Neuronal stem cell (in vitro differentiated cells): ENCODE measurements at regions not wholly inside any gene's neighbourhood (a gene's known extent, or its start where the extent isn't known, plus 50 kb on each side); places are given as distances from the start of the nearest gene placed in this dataset.
A peak's percentile ranks its signal among the peaks of the same experiment; 100 is the strongest.

Source experiments
- DNase-seq: peaks from one replicate; pipeline ENCODE4 v3.0.0-alpha.2; 2013; ENCODE audit warnings: low spot score
- H2AFZ ChIP-seq: one replicate; pipeline ENCODE4 v1.6.1; 2013; ENCODE audit warnings: mild to moderate bottlenecking, low read length, inconsistent platforms
- H2AK5ac ChIP-seq: 2 replicates; pipeline ENCODE4 v1.6.1; 2013; ENCODE audit warnings: low read depth, mild to moderate bottlenecking, inconsistent platforms, low read length, moderate library complexity, mixed read lengths
- H2BK120ac ChIP-seq: 2 replicates; pipeline ENCODE4 v1.6.1; 2013; ENCODE audit warnings: low read depth, mild to moderate bottlenecking, inconsistent platforms, low read length, moderate library complexity, mixed read lengths
- H2BK12ac ChIP-seq: one replicate; pipeline ENCODE4 v1.6.1; 2013; ENCODE audit warnings: low read length, inconsistent platforms
- H2BK15ac ChIP-seq: 2 replicates; pipeline ENCODE4 v1.6.1; 2013; ENCODE audit warnings: mild to moderate bottlenecking, low read length, inconsistent platforms, mixed read lengths
- H2BK5ac ChIP-seq: one replicate; pipeline ENCODE4 v1.6.1; 2013; ENCODE audit warnings: inconsistent platforms, mild to moderate bottlenecking, low read length, moderate library complexity
- H3K14ac ChIP-seq: one replicate; pipeline ENCODE4 v1.6.1; 2013; ENCODE audit warnings: low read length, inconsistent platforms
- H3K18ac ChIP-seq: 2 replicates; pipeline ENCODE4 v1.6.1; 2013; ENCODE audit warnings: low read length, inconsistent platforms
- H3K23ac ChIP-seq: 2 replicates; pipeline ENCODE4 v1.6.1; 2013; ENCODE audit warnings: low read depth, mild to moderate bottlenecking, mixed read lengths, low read length, inconsistent platforms; ENCODE audit not compliant: poor library complexity
- H3K27ac ChIP-seq: replicated peaks from 3 replicates; pipeline ENCODE4 v1.5.1; 2013; ENCODE audit warnings: low read length, inconsistent platforms
- H3K27me3 ChIP-seq, 3 experiments: 2 replicates each; pipeline ENCODE4 v1.6.1; 2013; ENCODE audit warnings: low read length in 3 of 3, mild to moderate bottlenecking in 2 of 3, inconsistent platforms in 1 of 3, low read depth in 1 of 3, mixed read lengths in 1 of 3, moderate library complexity in 1 of 3; ENCODE audit not compliant: control insufficient read depth in 3 of 3, insufficient read depth in 3 of 3
- H3K36me3 ChIP-seq, 2 donors: replicated peaks in 1 of 2; 2 replicates each; pipeline ENCODE4 v1.6.1; 2013; ENCODE audit warnings: low read length in 2 of 2; ENCODE audit not compliant: control insufficient read depth in 2 of 2, insufficient read depth in 2 of 2
- H3K4ac ChIP-seq: 2 replicates; pipeline ENCODE4 v1.6.1; 2013; ENCODE audit warnings: inconsistent platforms, mild to moderate bottlenecking, low read length, moderate library complexity
- H3K4me1 ChIP-seq, 2 donors: 1 replicate in 1 of 2; 2 replicates in 1 of 2; pipeline ENCODE4 v1.6.1; 2013; ENCODE audit warnings: low read length in 2 of 2, low read depth in 1 of 2; ENCODE audit not compliant: control insufficient read depth in 2 of 2, insufficient read depth in 1 of 2
- H3K4me2 ChIP-seq: one replicate; pipeline ENCODE4 v1.6.1; 2013; ENCODE audit warnings: mild to moderate bottlenecking, low read length, inconsistent platforms; ENCODE audit not compliant: insufficient read depth, poor library complexity, severe bottlenecking
- H3K4me3 ChIP-seq, 2 donors: 2 replicates each; pipeline ENCODE4 v1.5.1; 2013; ENCODE audit warnings: low read length in 2 of 2, mild to moderate bottlenecking in 2 of 2, inconsistent platforms in 1 of 2, moderate library complexity in 1 of 2
- H3K79me1 ChIP-seq: one replicate; pipeline ENCODE4 v1.6.1; 2013; ENCODE audit warnings: low read depth, mild to moderate bottlenecking, inconsistent platforms, low read length, moderate library complexity
- H3K9ac ChIP-seq: one replicate; pipeline ENCODE4 v1.6.1; 2013; ENCODE audit warnings: mild to moderate bottlenecking, low read depth, low read length, inconsistent platforms; ENCODE audit not compliant: poor library complexity
- H3K9me3 ChIP-seq, 2 donors: replicated peaks in 1 of 2; 2 replicates each; pipeline versions ENCODE3 to v1.6.1; 2013; ENCODE audit warnings: low read length in 2 of 2, mild to moderate bottlenecking in 2 of 2, inconsistent platforms in 1 of 2, low read depth in 1 of 2, mixed read lengths in 1 of 2, moderate library complexity in 1 of 2; ENCODE audit not compliant: control insufficient read depth in 2 of 2, insufficient read depth in 1 of 2
- H4K8ac ChIP-seq: one replicate; pipeline ENCODE4 v1.6.1; 2013; ENCODE audit warnings: low read depth, mild to moderate bottlenecking, inconsistent platforms, low read length, moderate library complexity
- H4K91ac ChIP-seq: one replicate; pipeline ENCODE4 v1.6.1; 2013; ENCODE audit warnings: low read length, low read depth, mild to moderate bottlenecking, inconsistent platforms; ENCODE audit not compliant: poor library complexity
- WGBS, 2 donors: extraction: QIAGEN DNeasy Blood & Tissue Kit; methylation state at CpG; one replicate each; pipeline ENCODE4 v1.1.7; 2013; ENCODE audit warnings: missing lambda C conversion rate in 2 of 2, mixed read lengths in 1 of 2; ENCODE audit not compliant: insufficient read length in 2 of 2, insufficient replicate concordance in 1 of 2; ENCODE audit errors: extremely low coverage in 2 of 2; 5-methylcytosine and 5-hydroxymethylcytosine counted together

- Histone ChIP-seq H3K4me1 (peaks cover 2 to 5% of the 10 kb centered on the region in 2 donors), H3K4ac (no peak overlapping the region), H3K9ac (no peak overlapping the region), H4K91ac (no peak overlapping the region), H3K9me3 (no peaks in the 10 kb centered on the region), H2BK120ac (no peak overlapping the region), H3K4me2 (no peak overlapping the region), H3K14ac (no peak overlapping the region), H3K79me1 (no peaks in the 10 kb centered on the region), H2BK5ac (no peak overlapping the region), H3K4me3 (no peak overlapping the region), H4K8ac (no peak overlapping the region), H3K23ac (no peak overlapping the region), H2BK12ac (no peak overlapping the region), H2BK15ac (no peak overlapping the region), H3K27ac (no peak overlapping the region), H3K36me3 (no peaks in the 10 kb centered on the region), H3K27me3 (no peaks in the 10 kb centered on the region), H2AK5ac (no peak overlapping the region), H2AFZ (no peak overlapping the region), H3K18ac (no peak overlapping the region)
- no peak for DNase-seq
Observed at GRCh38 chr12:78559886-78560285, 304.7 kb upstream of the SYT1 start.

- H3K4me2 ChIP-seq: no peak overlapping the region
- no peak overlapping the region for H4K91ac ChIP-seq
- H3K27me3 ChIP-seq: no peaks in the 10 kb centered on the region
- H3K36me3 ChIP-seq: no peaks in the 10 kb centered on the region
- no peak overlapping the region for H2BK120ac ChIP-seq
- H3K4me3 ChIP-seq: no peak overlapping the region
- no CpG with 5 or more reads among the region's 5 CpGs for WGBS, 2 donors
- H3K4ac ChIP-seq: no peak overlapping the region
- no peaks in the 10 kb centered on the region for H3K9me3 ChIP-seq
- H3K23ac ChIP-seq: no peak overlapping the region
- no peaks in the 10 kb centered on the region for H3K79me1 ChIP-seq
- no peak overlapping the region for H4K8ac ChIP-seq
- no peak overlapping the region for H3K9ac ChIP-seq
- H2BK12ac ChIP-seq: no peak overlapping the region
- no peak overlapping the region for H3K14ac ChIP-seq
- no peak overlapping the region for H2AK5ac ChIP-seq
- peaks cover 2 to 5% of the 10 kb centered on the region in 2 donors for H3K4me1 ChIP-seq
- no peak overlapping the region for H2BK5ac ChIP-seq
- no peak overlapping the region for H3K18ac ChIP-seq
- DNase-seq: no peak
- no peak overlapping the region for H2AFZ ChIP-seq
- no peak overlapping the region for H2BK15ac ChIP-seq
- H3K27ac ChIP-seq: no peak overlapping the region
Observed at GRCh38 chr12:78560633-78561032, 303.9 kb upstream of the SYT1 start.

GRCh38 chr12:78562368-78563205, 302.0 kb upstream of the SYT1 start:
- Histone ChIP-seq H4K8ac (no peak overlapping the region), H3K36me3 (no peaks in the 10 kb centered on the region), H3K9me3 (no peaks in the 10 kb centered on the region), H3K14ac (no peak overlapping the region), H3K4me1 (peaks cover 2 to 5% of the 10 kb centered on the region in 2 donors), H3K9ac (no peak overlapping the region), H3K23ac (no peak overlapping the region), H3K79me1 (no peaks in the 10 kb centered on the region), H2BK120ac (no peak overlapping the region), H2AK5ac (no peak overlapping the region), H3K27me3 (no peaks in the 10 kb centered on the region), H2BK12ac (no peak overlapping the region), H4K91ac (no peak overlapping the region), H3K4me2 (no peak overlapping the region), H3K4ac (no peak overlapping the region), H3K18ac (no peak overlapping the region), H2BK5ac (no peak overlapping the region), H2BK15ac (no peak overlapping the region), H2AFZ (peak overlapping the region; percentile 57), H3K27ac (no peak overlapping the region), H3K4me3 (no peak overlapping the region)
- WGBS, 2 donors: no CpG with 5 or more reads among the region's 2 CpGs
- DNase-seq: no peak

- no peak overlapping the region for H2BK15ac ChIP-seq
Observed at GRCh38 chr12:78563826-78564225, 300.7 kb upstream of the SYT1 start.

More at GRCh38 chr12:78563826-78564225, 300.7 kb upstream of the SYT1 start:
- no peak for DNase-seq
- Histone ChIP-seq H3K4me2 (no peak overlapping the region), H2BK120ac (no peak overlapping the region), H4K91ac (no peak overlapping the region), H2BK5ac (no peak overlapping the region), H3K4me3 (no peak overlapping the region), H3K4me1 (peaks cover 3 to 5% of the 10 kb centered on the region in 2 donors), H3K27ac (no peak overlapping the region), H3K9me3 (no peaks in the 10 kb centered on the region), H3K79me1 (no peaks in the 10 kb centered on the region), H3K27me3 (no peaks in the 10 kb centered on the region), H2AK5ac (no peak overlapping the region), H3K4ac (no peak overlapping the region), H3K23ac (no peak overlapping the region), H3K36me3 (no peaks in the 10 kb centered on the region), H3K9ac (no peak overlapping the region), H2BK12ac (no peak overlapping the region), H3K18ac (no peak overlapping the region), H3K14ac (no peak overlapping the region), H4K8ac (no peak overlapping the region), H2AFZ (no peak overlapping the region)
- WGBS, 2 donors: no CpG with 5 or more reads among the region's 3 CpGs
